Liver (tissue), 3 donors: ENCODE measurements at regions not wholly inside any gene's neighbourhood (a gene's known extent, or its start where the extent isn't known, plus 50 kb on each side); places are given as distances from the start of the nearest gene placed in this dataset.

Experiments used
- ATF3 ChIP-seq: IDR thresholded peaks from 2 replicates; pipeline ENCODE4 v1.6.1; 2016; ENCODE audit warnings: antibody characterized with exemption
- CTCF ChIP-seq: fragments of 150-350 bp; IDR thresholded peaks from 2 replicates; pipeline ENCODE4 v1.5.1; 2017; ENCODE audit warnings: improper control_type of control experiment, low read depth, low read length; ENCODE audit not compliant: missing input control
- GABPA ChIP-seq, 2 donors: IDR thresholded peaks in 1 of 2; conservative IDR thresholded peaks in 1 of 2; 2 replicates each; pipeline ENCODE4 v1.6.1; 2016; ENCODE audit warnings: antibody characterized with exemption in 2 of 2, mild to moderate bottlenecking in 1 of 2, moderate library complexity in 1 of 2
- HNF4A ChIP-seq, 2 donors: conservative IDR thresholded peaks; 2 replicates each; pipeline ENCODE4 v1.6.1; 2016; ENCODE audit warnings: antibody characterized with exemption in 2 of 2, mild to moderate bottlenecking in 2 of 2
- MAX ChIP-seq: IDR thresholded peaks from 2 replicates; pipeline ENCODE4 v1.6.1; 2016; ENCODE audit warnings: antibody characterized with exemption
- RAD21 ChIP-seq, 2 donors: IDR thresholded peaks; 2 replicates each; pipeline ENCODE4 v1.6.1; 2016; ENCODE audit warnings: antibody characterized with exemption in 2 of 2, mild to moderate bottlenecking in 2 of 2
- REST ChIP-seq: IDR thresholded peaks from 2 replicates; pipeline ENCODE4 v1.6.1; 2016; ENCODE audit warnings: antibody characterized with exemption, mild to moderate bottlenecking
- SP1 ChIP-seq: IDR thresholded peaks from 2 replicates; pipeline ENCODE4 v1.6.1; 2018; ENCODE audit warnings: antibody characterized with exemption, mild to moderate bottlenecking
- TAF1 ChIP-seq: conservative IDR thresholded peaks from 2 replicates; pipeline ENCODE4 v1.6.1; 2016; ENCODE audit warnings: antibody characterized with exemption, mild to moderate bottlenecking
- YY1 ChIP-seq: IDR thresholded peaks from 2 replicates; pipeline ENCODE4 v1.6.1; 2016; ENCODE audit warnings: antibody characterized with exemption, mild to moderate bottlenecking
- donor health status: healthy.
- donor health status: healthy.

GRCh38 chr5:91312698-91313097, 70.4 kb downstream of the ARRDC3 start:
- TF ChIP-seq ATF3 = no peak
- no peak for TF ChIP-seq YY1
- no peak for TF ChIP-seq CTCF
- TF ChIP-seq TAF1 = no peak
- TF ChIP-seq HNF4A (conservative IDR thresholded peaks at IDR 0.05) = no peak
- no peak for TF ChIP-seq RAD21 (IDR thresholded peaks at IDR 0.05)
- TF ChIP-seq SP1 = no peak
- TF ChIP-seq REST = no peak
- TF ChIP-seq GABPA (IDR thresholded peaks at IDR 0.05 in 1 of 2, conservative IDR thresholded peaks at IDR 0.05 in 1 of 2) = no peak
- no peak for TF ChIP-seq MAX
